Lung (tissue), 11 donors: ENCODE measurements at regions not wholly inside any gene's neighbourhood (a gene's known extent, or its start where the extent isn't known, plus 50 kb on each side); places are given as distances from the start of the nearest gene placed in this dataset.

Experiments
- ATAC-seq: fragments of 200-7000 bp; cut with Tn5 transposase; one replicate; pipeline ENCODE4 v1.9.1; 2020; ENCODE audit warnings: moderate number of reproducible peaks; ENCODE audit not compliant: insufficient read depth, low FRiP score
- DNase-seq, 3 donors: peaks; one replicate each; pipeline ENCODE4 v3.0.0-alpha.2; 2013 to 2017
- H3K27ac ChIP-seq, 2 donors: one replicate each; pipeline ENCODE4 v1.5.1; 2013; ENCODE audit warnings: mild to moderate bottlenecking in 2 of 2, moderate library complexity in 2 of 2, control low read depth in 1 of 2, inconsistent platforms in 1 of 2, low read depth in 1 of 2, low read length in 1 of 2
- H3K27me3 ChIP-seq, 3 donors: one replicate each; pipeline ENCODE4 v1.5.1; 2013; ENCODE audit warnings: low read length in 2 of 3; ENCODE audit not compliant: control insufficient read depth in 3 of 3, insufficient read depth in 3 of 3
- H3K36me3 ChIP-seq, 4 donors: one replicate each; pipeline ENCODE4 v1.5.1; 2013; ENCODE audit warnings: low read length in 4 of 4, mild to moderate bottlenecking in 1 of 4, moderate library complexity in 1 of 4; ENCODE audit not compliant: control insufficient read depth in 4 of 4, insufficient read depth in 4 of 4
- H3K4me1 ChIP-seq, 5 donors: one replicate each; pipeline ENCODE4 v1.5.1; 2013; ENCODE audit warnings: low read length in 5 of 5, mild to moderate bottlenecking in 2 of 5, moderate library complexity in 1 of 5; ENCODE audit not compliant: control insufficient read depth in 5 of 5, insufficient read depth in 5 of 5
- H3K4me3 ChIP-seq: one replicate; pipeline ENCODE4 v1.5.1; 2013; ENCODE audit warnings: mild to moderate bottlenecking, control low read depth, moderate library complexity
- H3K9ac ChIP-seq, 2 donors: one replicate each; pipeline ENCODE4 v1.5.1; 2013; ENCODE audit warnings: low read length in 2 of 2, control low read depth in 1 of 2; ENCODE audit not compliant: insufficient read depth in 1 of 2
- H3K9me3 ChIP-seq, 4 donors: one replicate each; pipeline ENCODE4 v1.5.1; 2013; ENCODE audit warnings: low read length in 3 of 4, mild to moderate bottlenecking in 1 of 4, moderate library complexity in 1 of 4; ENCODE audit not compliant: control insufficient read depth in 4 of 4, insufficient read depth in 3 of 4
- CTCF ChIP-seq: IDR thresholded peaks from 2 replicates; pipeline ENCODE4 v1.5.1; 2012; ENCODE audit warnings: mild to moderate bottlenecking; ENCODE audit errors: control extremely low read depth, extremely low read depth
- WGBS, 2 donors: extraction: QIAGEN DNeasy Blood & Tissue Kit; methylation state at CpG; one replicate each; pipeline ENCODE4 v1.1.7; 2013; 5-methylcytosine and 5-hydroxymethylcytosine counted together
- donor health status: control.
- donor health status: control.
- donor health status: Bipolar disorder and iron deficiency.
- donor health status: healthy.
- donor health status: DM: yes; HTN: yes; CAD: no.

- no peak for DNase-seq
- H3K27ac ChIP-seq = no peak overlapping the region
- 39 to 63% methylated on average over 4 of the region's 4 CpGs for WGBS, 2 donors
- no peaks in the 10 kb centered on the region for H3K4me1 ChIP-seq
- TF ChIP-seq CTCF = no peak
- no peaks in the 10 kb centered on the region for H3K9me3 ChIP-seq
- H3K36me3 ChIP-seq = no peaks in the 10 kb centered on the region
- H3K9ac ChIP-seq = no peak overlapping the region
- H3K27me3 ChIP-seq = no peaks in the 10 kb centered on the region
- H3K4me3 ChIP-seq = no peak overlapping the region
- ATAC-seq = no peak
Observed at GRCh38 chr1:72678683-72679082, 396.3 kb upstream of the NEGR1 start.

- WGBS, 2 donors = 84 to 85% methylated on average over 2 of the region's 2 CpGs
- Histone ChIP-seq H3K9ac (no peak overlapping the region), H3K9me3 (no peaks in the 10 kb centered on the region), H3K36me3 (no peaks in the 10 kb centered on the region), H3K27me3 (no peaks in the 10 kb centered on the region), H3K27ac (no peak overlapping the region), H3K4me3 (no peak overlapping the region), H3K4me1 (no peaks in the 10 kb centered on the region)
- ATAC-seq (no peak), DNase-seq (no peak)
- no peak for TF ChIP-seq CTCF
Observed at GRCh38 chr1:72670902-72671301, 388.6 kb upstream of the NEGR1 start.

- H3K9ac ChIP-seq = no peak overlapping the region
- H3K4me1 ChIP-seq = no peaks in the 10 kb centered on the region
- ATAC-seq (no peak), DNase-seq (no peak)
- H3K27ac ChIP-seq = no peak overlapping the region
- no peak for TF ChIP-seq CTCF
- H3K9me3 ChIP-seq = no peaks in the 10 kb centered on the region
- no peaks in the 10 kb centered on the region for H3K27me3 ChIP-seq
- H3K4me3 ChIP-seq = no peak overlapping the region
- no peaks in the 10 kb centered on the region for H3K36me3 ChIP-seq
Observed at GRCh38 chr1:72662918-72663317, 380.6 kb upstream of the NEGR1 start.

GRCh38 chr1:72650843-72651435, 368.6 kb upstream of the NEGR1 start:
- Histone ChIP-seq H3K4me3 (no peak overlapping the region), H3K4me1 (peaks cover 0 to 20% (median 0%) of the 10 kb centered on the region in 5 donors), H3K9ac (no peak overlapping the region), H3K9me3 (peaks cover 0 to 2% (median 0%) of the 10 kb centered on the region in 4 donors), H3K36me3 (no peaks in the 10 kb centered on the region), H3K27ac (no peak overlapping the region), H3K27me3 (no peaks in the 10 kb centered on the region)
- DNase-seq = peak in 2 of 3 donors; percentile 33 to 66
- ATAC-seq = no peak
- 76 to 87% methylated on average over 5 of the region's 5 CpGs for WGBS, 2 donors
- no peak for TF ChIP-seq CTCF
